Choroid plexus epithelial cell (primary cell): ENCODE measurements at regions not wholly inside any gene's neighbourhood (a gene's known extent, or its start where the extent isn't known, plus 50 kb on each side); places are given as distances from the start of the nearest gene placed in this dataset.

Experiments
- DNase-seq: peaks from one replicate; pipeline ENCODE4 v3.0.0-alpha.2; 2010; ENCODE audit warnings: low read depth
- H3K4me3 ChIP-seq: 2 replicates; pipeline ENCODE4 v1.5.1; 2011; ENCODE audit warnings: low read depth, mild to moderate bottlenecking, control low read depth, low read length, moderate library complexity
- CTCF ChIP-seq: conservative IDR thresholded peaks from 2 replicates; pipeline ENCODE4 v1.5.1; 2011; ENCODE audit warnings: low read depth, mild to moderate bottlenecking, control low read depth, inconsistent platforms, low read length, moderate library complexity

DNA sequence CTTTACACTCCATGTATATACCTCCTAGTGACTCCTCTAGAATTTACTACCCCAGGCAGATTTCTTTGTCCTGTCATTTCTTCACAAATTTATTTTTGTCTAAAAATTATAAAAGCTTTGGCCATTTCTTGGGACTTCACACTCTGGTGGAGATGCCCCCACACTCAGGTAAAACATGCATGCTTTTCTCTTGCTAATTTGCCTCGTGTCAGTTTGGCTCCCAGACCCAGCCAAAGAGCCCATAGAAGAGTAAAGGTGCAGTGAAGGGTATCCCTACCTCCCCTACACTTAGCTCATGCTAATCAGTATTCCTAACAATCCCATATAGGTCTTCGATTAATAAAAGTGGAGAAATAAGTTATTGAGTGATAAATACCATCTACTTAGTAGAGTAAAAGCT, 256.5 kb upstream of the KRR1 start:
- no peak overlapping the region for H3K4me3 ChIP-seq
- no peak for DNase-seq
- TF ChIP-seq CTCF: no peak

GRCh38 chr12:75766263-75767160, 255.1 kb upstream of the KRR1 start:
- H3K4me3 ChIP-seq: no peak overlapping the region
- peak; percentile 55 for DNase-seq
- no peak for TF ChIP-seq CTCF

DNA sequence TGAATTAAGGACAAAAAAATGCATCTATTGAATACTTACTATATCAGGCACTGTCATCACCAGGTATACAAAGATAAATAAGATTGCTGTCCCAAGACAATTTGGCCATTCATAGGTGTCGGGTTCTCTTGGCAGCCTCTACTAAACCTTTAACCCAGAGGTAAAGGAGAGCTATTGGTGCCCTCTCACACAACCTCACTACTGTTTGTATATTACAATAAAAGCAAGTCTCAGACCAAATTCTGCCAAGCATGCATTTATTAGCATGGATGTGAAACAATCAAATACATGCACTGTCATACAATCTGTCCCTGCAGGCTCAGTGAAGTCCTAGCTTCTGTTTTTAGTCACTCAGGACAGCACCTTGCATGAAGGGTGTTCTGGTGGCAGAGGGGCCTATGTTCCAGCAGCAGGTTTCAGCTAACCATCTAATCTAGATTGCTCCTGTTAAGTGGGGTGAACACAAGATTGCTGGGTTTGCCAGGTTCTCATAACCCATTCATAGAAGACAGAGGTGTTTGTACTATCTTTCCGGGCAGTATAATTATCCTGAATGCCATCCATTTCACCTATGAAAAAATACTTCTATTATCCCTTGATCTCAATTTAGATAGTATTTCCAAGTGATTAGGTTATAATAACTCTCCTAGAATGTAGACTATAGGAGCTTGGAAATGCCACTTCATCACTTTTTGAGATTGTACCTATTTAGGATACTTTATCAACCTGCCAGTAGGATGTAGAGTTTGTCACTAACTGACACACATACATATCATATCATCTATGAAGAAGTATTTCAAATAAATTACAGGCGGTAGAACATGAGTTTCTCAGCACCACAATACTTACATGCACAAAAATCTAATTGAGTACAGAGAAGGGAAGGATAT, 254.0 kb upstream of the KRR1 start:
- no peak for TF ChIP-seq CTCF
- H3K4me3 ChIP-seq: no peak overlapping the region
- no peak for DNase-seq

- H3K4me3 ChIP-seq: no peak overlapping the region
- no peak for TF ChIP-seq CTCF
- DNase-seq: no peak
These were observed 252.9 kb upstream of the KRR1 start for GRCh38 chr12:75764091-75764841.

- no peak for DNase-seq
- TF ChIP-seq CTCF: no peak
- no peak overlapping the region for H3K4me3 ChIP-seq
These were observed 249.3 kb upstream of the KRR1 start for GRCh38 chr12:75760573-75761294.
